ENCODE measurements at regions not wholly inside any gene's neighbourhood (a gene's known extent, or its start where the extent isn't known, plus 50 kb on each side); places are given as distances from the start of the nearest gene placed in this dataset.

DNA sequence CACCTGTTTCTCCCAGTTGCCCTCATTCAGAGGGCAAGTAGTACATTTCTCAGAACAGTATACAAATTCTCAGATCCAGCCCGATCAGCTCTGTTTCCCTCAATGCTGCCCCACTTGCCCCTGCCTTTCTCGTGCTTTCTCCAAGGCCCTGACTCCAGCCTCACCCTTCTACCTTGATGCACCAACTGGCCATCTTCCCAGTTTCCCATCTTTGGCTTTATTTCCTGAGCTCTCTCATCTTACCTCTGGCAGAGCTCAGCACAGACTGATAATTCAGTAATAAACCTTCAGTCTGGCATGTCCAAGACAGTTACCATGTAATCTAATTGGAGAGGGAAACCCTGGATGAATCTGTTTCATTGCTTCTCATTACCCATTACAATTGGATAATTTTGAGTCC lies 184.5 kb upstream of the ISX start (continued):
- no peak for TF ChIP-seq AFF4 (CRISPR knock-in tag; IDR thresholded peaks at IDR 0.05)

GRCh38 chr22:34885852-34886251 lies 180.1 kb upstream of the ISX start:
- Histone ChIP-seq H3K36me3 (replicated peaks in 1 of 2; ENCODE audit: control insufficient read depth in 1 of 2, insufficient read depth in 2 of 2, low read length in 2 of 2) (no peaks in the 10 kb centered on the region), H3K4me1 (ENCODE audit: insufficient read depth, low read length) (no peaks in the 10 kb centered on the region), H3K9me3 (ENCODE audit: low read length) (peaks cover 21% of the 10 kb centered on the region), H2AFZ (ENCODE audit: low read length) (no peak overlapping the region), H4K20me1 (ENCODE audit: insufficient read depth, low read length) (no peaks in the 10 kb centered on the region), H3K79me2 (ENCODE audit: insufficient read depth, low read length) (no peaks in the 10 kb centered on the region), H3K9ac (ENCODE audit: insufficient read depth, low read depth, low read length) (no peak overlapping the region), H3K27ac (ENCODE audit: extremely low read length, insufficient read depth, low read length) (no peak overlapping the region), H3K4me3 (replicated peaks in 1 of 3; ENCODE audit: insufficient read depth in 1 of 3, low read depth in 2 of 3, low read length in 3 of 3) (no peak overlapping the region), H3K4me2 (ENCODE audit: low read depth, low read length) (no peak overlapping the region), H3K27me3 (ENCODE audit: control insufficient read depth in 1 of 2, insufficient read depth in 2 of 2, low read length in 2 of 2) (no peaks in the 10 kb centered on the region; a peak in 1 of 5 replicates)
- no TSS peak for BruUV-seq (replicated peaks)
- no peak for DNase-seq (ENCODE audit: low spot score)
- ATAC-seq, result no peak
- intact Hi-C loops (cut with micrococcal nuclease; ENCODE audit: unreplicated experiment), result no loop called here
- TF ChIP-seq ZNF569 (CRISPR knock-in tag; IDR thresholded peaks at IDR 0.05; ENCODE audit: borderline replicate concordance) (no peak), TRAFD1 (CRISPR knock-in tag; IDR thresholded peaks at IDR 0.05; ENCODE audit: borderline replicate concordance) (no peak), TEAD3 (CRISPR knock-in tag; optimal IDR thresholded peaks at IDR 0.05; ENCODE audit: borderline replicate concordance) (no peak), NRL (CRISPR knock-in tag; IDR thresholded peaks at IDR 0.05; ENCODE audit: borderline replicate concordance) (no peak), ZNF256 (CRISPR knock-in tag; conservative IDR thresholded peaks at IDR 0.05) (no peak), ZNF607 (CRISPR knock-in tag; IDR thresholded peaks at IDR 0.05; ENCODE audit: borderline replicate concordance) (no peak)
- no peak for FAIRE-seq
- in situ Hi-C loops (cut with HindIII; ENCODE audit: extremely low pct_ligation_motif_present, low pct_unique_long_range_greater_than_20kb), result no loop called here
- WGBS (ENCODE audit: low lambda C conversion rate), result 0% methylated on average over 3 of the region's 3 CpGs
- ChIA-PET CTCF (ENCODE audit: low intra/inter-chr PET ratio, low total read pairs) (no interaction called here), POLR2A (no interaction called here)

All from HepG2 (cell line).